ENCODE measurements at regions not wholly inside any gene's neighbourhood (a gene's known extent, or its start where the extent isn't known, plus 50 kb on each side); places are given as distances from the start of the nearest gene placed in this dataset.

DNA sequence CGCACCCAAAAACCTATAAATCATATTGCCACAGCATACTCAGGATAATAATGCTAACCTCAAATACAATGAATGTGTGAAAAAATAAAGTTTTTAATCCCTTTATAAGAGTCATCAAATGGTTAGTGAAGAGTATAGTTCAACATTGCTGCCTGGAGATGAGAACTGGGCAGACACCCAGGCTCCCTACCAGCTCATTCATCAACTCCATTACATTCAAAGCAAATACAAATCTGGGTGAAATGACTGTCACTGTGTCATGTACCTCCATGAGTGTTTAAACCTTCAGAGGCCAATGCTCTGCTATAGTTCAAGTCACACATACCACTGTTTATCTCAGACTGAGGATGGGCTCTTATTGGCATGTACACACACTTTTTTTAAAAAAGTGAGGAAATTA is 167.2 kb upstream of the KCNMB2 start:
- Histone ChIP-seq H3K79me2 (ENCODE audit: insufficient read depth, low read length) (no peaks in the 10 kb centered on the region), H3K4me3 (ENCODE audit: insufficient read depth, low read length) (no peak overlapping the region), H3K4me2 (ENCODE audit: insufficient read depth, low read length) (no peak overlapping the region), H3K9me3 (ENCODE audit: low read depth, low read length) (no peaks in the 10 kb centered on the region), H4K20me1 (ENCODE audit: insufficient read depth, low read length) (no peaks in the 10 kb centered on the region), H3K27me3 (ENCODE audit: insufficient read depth, low read length) (no peaks in the 10 kb centered on the region), H3K4me1 (ENCODE audit: insufficient read depth, low read length) (no peaks in the 10 kb centered on the region), H3K36me3 (ENCODE audit: insufficient read depth, low read length) (no peaks in the 10 kb centered on the region), H3K27ac (ENCODE audit: low read depth, low read length) (no peak overlapping the region), H2AFZ (ENCODE audit: low read length) (no peak overlapping the region)
- DNase-seq (ENCODE audit: insufficient read length, low spot score, missing footprints), result no peak
- no peak for TF ChIP-seq CTCF (IDR thresholded peaks at IDR 0.05; ENCODE audit: extremely low read depth, low read depth, low read length)

DNA sequence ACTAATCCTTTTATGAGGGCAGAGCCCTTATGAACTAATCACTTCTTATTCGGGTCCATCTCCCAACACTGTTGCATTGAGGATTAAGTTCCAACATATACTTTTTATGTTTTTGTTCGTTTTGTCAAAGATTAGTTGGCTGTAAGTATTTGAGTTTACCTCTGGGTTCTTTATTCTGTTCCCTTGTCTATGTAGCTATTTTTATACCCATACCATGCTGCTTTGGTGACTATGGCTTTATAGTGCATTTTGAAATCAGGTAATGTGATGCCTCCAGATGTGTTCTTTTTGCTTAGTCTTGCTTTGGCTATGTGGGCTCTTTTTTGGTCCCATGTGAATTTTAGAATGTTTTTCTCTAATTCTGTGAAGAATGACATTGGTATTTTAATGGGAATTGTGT is 166.4 kb upstream of the KCNMB2 start:
- Histone ChIP-seq H3K4me1 (ENCODE audit: insufficient read depth, low read length) (no peaks in the 10 kb centered on the region), H3K9me3 (ENCODE audit: low read depth, low read length) (no peaks in the 10 kb centered on the region), H3K36me3 (ENCODE audit: insufficient read depth, low read length) (no peaks in the 10 kb centered on the region), H2AFZ (ENCODE audit: low read length) (no peak overlapping the region), H3K4me3 (ENCODE audit: insufficient read depth, low read length) (no peak overlapping the region), H3K27ac (ENCODE audit: low read depth, low read length) (no peak overlapping the region), H4K20me1 (ENCODE audit: insufficient read depth, low read length) (no peaks in the 10 kb centered on the region), H3K79me2 (ENCODE audit: insufficient read depth, low read length) (no peaks in the 10 kb centered on the region), H3K4me2 (ENCODE audit: insufficient read depth, low read length) (no peak overlapping the region), H3K27me3 (ENCODE audit: insufficient read depth, low read length) (no peaks in the 10 kb centered on the region)
- no peak for TF ChIP-seq CTCF (IDR thresholded peaks at IDR 0.05; ENCODE audit: extremely low read depth, low read depth, low read length)
- DNase-seq (ENCODE audit: insufficient read length, low spot score, missing footprints), result no peak

GRCh38 chr3:178370387-178370786 is 165.8 kb upstream of the KCNMB2 start:
- no peak overlapping the region for H3K4me2 ChIP-seq (ENCODE audit: insufficient read depth, low read length)
- no peaks in the 10 kb centered on the region for H3K79me2 ChIP-seq (ENCODE audit: insufficient read depth, low read length)

GRCh38 chr3:178381555-178381954 is 154.7 kb upstream of the KCNMB2 start:
- Histone ChIP-seq H3K27ac (ENCODE audit: low read depth, low read length) (peak overlapping the region; percentile 86), H2AFZ (ENCODE audit: low read length) (no peak overlapping the region), H3K9me3 (ENCODE audit: low read depth, low read length) (no peaks in the 10 kb centered on the region), H3K36me3 (ENCODE audit: insufficient read depth, low read length) (no peaks in the 10 kb centered on the region), H3K4me3 (ENCODE audit: insufficient read depth, low read length) (no peak overlapping the region), H3K4me1 (ENCODE audit: insufficient read depth, low read length) (peaks cover 39% of the 10 kb centered on the region), H3K79me2 (ENCODE audit: insufficient read depth, low read length) (no peaks in the 10 kb centered on the region), H4K20me1 (ENCODE audit: insufficient read depth, low read length) (no peaks in the 10 kb centered on the region), H3K4me2 (ENCODE audit: insufficient read depth, low read length) (no peak overlapping the region), H3K27me3 (ENCODE audit: insufficient read depth, low read length) (no peaks in the 10 kb centered on the region)
- DNase-seq (ENCODE audit: insufficient read length, low spot score, missing footprints), result no peak
- TF ChIP-seq CTCF (IDR thresholded peaks at IDR 0.05; ENCODE audit: extremely low read depth, low read depth, low read length), result no peak

More at GRCh38 chr3:178370387-178370786, 165.8 kb upstream of the KCNMB2 start:
- no peaks in the 10 kb centered on the region for H3K9me3 ChIP-seq (ENCODE audit: low read depth, low read length)
- no peak overlapping the region for H3K27ac ChIP-seq (ENCODE audit: low read depth, low read length)
- H3K27me3 ChIP-seq (ENCODE audit: insufficient read depth, low read length), result no peaks in the 10 kb centered on the region
- no peaks in the 10 kb centered on the region for H4K20me1 ChIP-seq (ENCODE audit: insufficient read depth, low read length)
- H3K4me1 ChIP-seq (ENCODE audit: insufficient read depth, low read length), result no peaks in the 10 kb centered on the region
- no peak overlapping the region for H3K4me3 ChIP-seq (ENCODE audit: insufficient read depth, low read length)
- H3K36me3 ChIP-seq (ENCODE audit: insufficient read depth, low read length), result no peaks in the 10 kb centered on the region
- no peak overlapping the region for H2AFZ ChIP-seq (ENCODE audit: low read length)
- TF ChIP-seq CTCF (IDR thresholded peaks at IDR 0.05; ENCODE audit: extremely low read depth, low read depth, low read length), result no peak
- no peak for DNase-seq (ENCODE audit: insufficient read length, low spot score, missing footprints)

Measured in osteoblast (primary cell).